MCF 10A (cell line): ENCODE measurements at regions not wholly inside any gene's neighbourhood (a gene's known extent, or its start where the extent isn't known, plus 50 kb on each side); places are given as distances from the start of the nearest gene placed in this dataset. TPM values are rescaled to one million over a fixed set of nuclear protein-coding genes. Genes with fewer than 3 reads are reported as not detected.
"Not testable (repeated sequence)": the region's sequence is repeated elsewhere in the genome, so short reads cannot be mapped to it uniquely, and the experiment has no call there.

Experiments used
- BruUV-seq: library from RNA; stranded (reverse); fragments of 400-500 nt; replicated peaks from 2 replicates; lab custom pipeline; 2021; lab: Mats Ljungman, UMichigan
- CTCF ChIA-PET: fragments of 300-600 bp; sonication (Branson Sonifier 250); formaldehyde crosslinking; extraction: SDS; loops from one replicate; lab custom pipeline; 2021; ENCODE audit warnings: antibody characterized with exemption, inconsistent platforms; lab: Yijun Ruan, JAX
- POLR2A ChIA-PET: fragments of 300-600, 350-650 bp; sonication (Branson Sonifier 250); formaldehyde crosslinking; extraction: SDS; loops from one replicate; lab custom pipeline; 2020; ENCODE audit warnings: antibody characterized with exemption, inconsistent platforms; lab: Yijun Ruan, JAX
- DNase-seq: peaks from one replicate; pipeline ENCODE4 v3.0.0-alpha.2; 2018; ENCODE audit not compliant: unreplicated experiment
- H3K27ac Mint-ChIP-seq: one replicate; pipeline ENCODE4 v1.8.0; 2022; ENCODE audit warnings: mild to moderate bottlenecking, low read depth, mixed read lengths; ENCODE audit not compliant: unreplicated experiment
- H3K27me3 Mint-ChIP-seq: one replicate; pipeline ENCODE4 v1.8.0; 2022; ENCODE audit warnings: mixed read lengths; ENCODE audit not compliant: insufficient read depth, unreplicated experiment
- H3K36me3 Mint-ChIP-seq: one replicate; pipeline ENCODE4 v1.8.0; 2022; ENCODE audit warnings: mild to moderate bottlenecking, moderate library complexity, mixed read lengths; ENCODE audit not compliant: insufficient read depth, unreplicated experiment
- H3K4me1 Mint-ChIP-seq: one replicate; pipeline ENCODE4 v1.8.0; 2022; ENCODE audit warnings: mixed read lengths; ENCODE audit not compliant: insufficient read depth, unreplicated experiment
- H3K4me3 Mint-ChIP-seq: one replicate; pipeline ENCODE4 v1.8.0; 2022; ENCODE audit warnings: mild to moderate bottlenecking, moderate library complexity, mixed read lengths; ENCODE audit not compliant: unreplicated experiment
- H3K9me3 Mint-ChIP-seq: one replicate; pipeline ENCODE4 v1.8.0; 2022; ENCODE audit warnings: mixed read lengths; ENCODE audit not compliant: unreplicated experiment
- intact Hi-C: fragments of 100-400 bp; cut with micrococcal nuclease; formaldehyde crosslinking; loops from 2 replicates; pipeline ENCODE4 v1.14.1; 2022
- microRNA-seq: library from miRNA; unstranded; fragments of <30 nt; microRNA quantifications from one replicate; pipeline ENCODE4 v1.2.0, GENCODE V29; 2022
- TF ChIP-seq, protein P1 (sequence below): fragments of 200-600 bp; IDR thresholded peaks from one replicate; pipeline ENCODE4 v1.8.0; 2022; ENCODE audit warnings: antibody characterized with exemption, mild to moderate bottlenecking; ENCODE audit not compliant: unreplicated experiment

DNA sequence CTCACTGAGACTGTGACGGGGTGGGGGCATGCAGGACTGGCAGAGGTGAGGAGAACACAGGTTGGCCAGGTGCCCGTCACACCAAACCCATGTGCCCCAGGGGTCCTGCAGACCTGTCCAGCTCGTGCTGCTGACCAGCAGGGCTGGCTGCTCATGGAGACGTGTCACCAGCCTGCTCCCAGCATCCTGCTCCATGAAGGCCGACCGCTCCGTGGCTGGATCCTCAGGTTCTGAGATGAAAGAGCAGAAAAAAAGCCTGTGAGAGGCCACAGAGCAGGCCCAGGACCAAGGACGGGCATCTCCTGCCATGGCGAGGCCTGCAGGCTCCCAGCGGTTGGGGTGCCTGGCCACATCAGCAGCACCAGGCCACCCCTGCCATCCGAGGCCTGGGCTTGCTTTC, 71.7 kb upstream of the DRD5 start:
- ChIA-PET CTCF (no interaction called here), POLR2A (no interaction called here)
- Mint-ChIP-seq H3K27ac (no peak overlapping the region), H3K36me3 (no peaks in the 10 kb centered on the region), H3K4me1 (no peaks in the 10 kb centered on the region), H3K9me3 (no peaks in the 10 kb centered on the region), H3K4me3 (no peak overlapping the region), H3K27me3 (no peaks in the 10 kb centered on the region)
- intact Hi-C loops: no loop called here
- TF ChIP-seq, protein P1, sequence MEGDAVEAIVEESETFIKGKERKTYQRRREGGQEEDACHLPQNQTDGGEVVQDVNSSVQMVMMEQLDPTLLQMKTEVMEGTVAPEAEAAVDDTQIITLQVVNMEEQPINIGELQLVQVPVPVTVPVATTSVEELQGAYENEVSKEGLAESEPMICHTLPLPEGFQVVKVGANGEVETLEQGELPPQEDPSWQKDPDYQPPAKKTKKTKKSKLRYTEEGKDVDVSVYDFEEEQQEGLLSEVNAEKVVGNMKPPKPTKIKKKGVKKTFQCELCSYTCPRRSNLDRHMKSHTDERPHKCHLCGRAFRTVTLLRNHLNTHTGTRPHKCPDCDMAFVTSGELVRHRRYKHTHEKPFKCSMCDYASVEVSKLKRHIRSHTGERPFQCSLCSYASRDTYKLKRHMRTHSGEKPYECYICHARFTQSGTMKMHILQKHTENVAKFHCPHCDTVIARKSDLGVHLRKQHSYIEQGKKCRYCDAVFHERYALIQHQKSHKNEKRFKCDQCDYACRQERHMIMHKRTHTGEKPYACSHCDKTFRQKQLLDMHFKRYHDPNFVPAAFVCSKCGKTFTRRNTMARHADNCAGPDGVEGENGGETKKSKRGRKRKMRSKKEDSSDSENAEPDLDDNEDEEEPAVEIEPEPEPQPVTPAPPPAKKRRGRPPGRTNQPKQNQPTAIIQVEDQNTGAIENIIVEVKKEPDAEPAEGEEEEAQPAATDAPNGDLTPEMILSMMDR: no peak
- BruUV-seq: no TSS peak
- DNase-seq: no peak

DNA sequence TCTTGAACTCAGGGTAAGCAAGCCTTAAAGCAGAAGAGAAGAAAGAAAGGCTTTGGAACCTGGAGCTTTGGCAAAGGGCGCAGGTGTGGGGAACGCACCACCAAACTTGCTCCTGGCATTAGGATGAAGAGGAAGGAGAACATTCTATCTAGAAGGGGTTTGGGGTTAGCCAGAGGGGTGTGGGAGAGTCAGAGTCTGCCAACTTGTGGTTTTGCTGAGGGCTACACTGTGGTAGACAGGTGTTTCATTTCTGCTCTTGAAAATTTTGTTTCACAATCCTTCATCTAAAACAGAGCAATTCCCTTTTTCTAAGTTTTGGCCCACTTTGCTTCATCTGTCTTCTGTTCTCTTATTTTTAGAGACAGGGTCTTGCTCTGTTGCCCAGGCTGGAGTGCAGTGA, 66.2 kb upstream of the DRD5 start:
- POLR2A ChIA-PET, H3K27ac Mint-ChIP-seq, CTCF ChIA-PET, H3K9me3 Mint-ChIP-seq, intact Hi-C loops, H3K36me3 Mint-ChIP-seq, H3K4me3 Mint-ChIP-seq, H3K27me3 Mint-ChIP-seq, BruUV-seq, DNase-seq, H3K4me1 Mint-ChIP-seq: not testable (repeated sequence)

DNA sequence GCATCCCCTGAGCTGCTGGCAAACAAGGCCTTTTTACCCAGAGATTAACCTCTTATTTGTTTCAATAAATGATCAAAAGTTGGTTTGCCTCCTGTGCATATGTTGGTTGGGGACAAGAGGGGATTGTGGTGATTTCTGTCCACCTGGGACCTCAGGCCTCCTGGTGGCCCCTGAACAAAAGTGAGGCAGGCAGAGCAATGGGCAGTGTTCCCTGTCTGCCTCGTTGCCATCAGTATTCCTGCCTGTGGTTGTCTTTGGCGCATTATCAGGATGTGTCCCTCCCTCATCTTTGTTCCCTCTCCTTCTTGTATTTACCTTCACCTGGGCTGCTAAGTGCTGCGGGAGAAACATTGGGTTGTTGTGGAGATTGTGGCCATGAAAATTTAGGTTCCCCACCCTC, 65.3 kb upstream of the DRD5 start:
- Mint-ChIP-seq H3K27ac (no peak overlapping the region), H3K36me3 (no peaks in the 10 kb centered on the region), H3K9me3 (no peaks in the 10 kb centered on the region), H3K4me3 (no peak overlapping the region), H3K4me1 (no peaks in the 10 kb centered on the region), H3K27me3 (peaks cover 9% of the 10 kb centered on the region)
- TF ChIP-seq, protein P1: no peak
- no TSS peak for BruUV-seq
- ChIA-PET CTCF (no interaction called here), POLR2A (no interaction called here)
- intact Hi-C loops: no loop called here
- no peak for DNase-seq

DNA sequence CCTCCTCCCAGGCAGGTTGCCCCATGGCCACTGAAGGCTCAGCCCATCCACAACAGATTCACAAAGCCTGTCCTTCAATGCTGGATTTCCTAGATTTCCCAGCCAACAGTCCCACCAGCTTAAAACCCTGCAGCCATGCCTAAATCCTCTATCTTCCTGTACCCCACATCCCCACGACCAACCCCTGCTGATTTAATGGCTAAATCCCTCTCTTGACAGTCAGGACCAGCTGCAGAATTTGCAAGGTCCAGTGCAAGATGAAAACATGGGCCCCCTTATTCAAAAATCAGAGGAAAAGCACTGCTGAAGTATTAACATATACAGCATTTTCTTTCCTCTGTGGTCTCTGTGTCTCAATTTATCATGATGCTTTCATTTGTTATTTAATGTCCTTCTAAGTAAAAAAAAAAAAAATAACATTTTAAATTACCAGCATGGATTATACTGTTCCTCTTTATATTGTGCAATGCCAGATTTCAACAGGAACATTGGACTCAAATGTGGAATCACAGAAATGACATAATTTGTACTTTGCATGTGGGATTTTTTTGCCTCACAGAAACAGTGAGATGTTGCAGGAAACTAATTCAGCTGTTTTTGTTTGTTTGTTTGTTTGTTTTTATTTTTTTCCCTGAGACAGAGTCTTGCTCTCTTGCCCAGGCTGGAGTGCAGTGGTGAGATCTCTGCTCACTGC, 63.0 kb upstream of the DRD5 start:
- H3K36me3 Mint-ChIP-seq, H3K4me3 Mint-ChIP-seq, BruUV-seq, POLR2A ChIA-PET, intact Hi-C loops, H3K27ac Mint-ChIP-seq, H3K4me1 Mint-ChIP-seq, DNase-seq, H3K9me3 Mint-ChIP-seq: not testable (repeated sequence)
- H3K27me3 Mint-ChIP-seq: peaks cover 13% of the 10 kb centered on the region
- CTCF ChIA-PET: interaction anchor here (0.6 to 1.0 kb wide), 3 partner anchors 36 to 297 kb away, joined by 3 read pairs; no protein-coding TSS in a partner anchor

DNA sequence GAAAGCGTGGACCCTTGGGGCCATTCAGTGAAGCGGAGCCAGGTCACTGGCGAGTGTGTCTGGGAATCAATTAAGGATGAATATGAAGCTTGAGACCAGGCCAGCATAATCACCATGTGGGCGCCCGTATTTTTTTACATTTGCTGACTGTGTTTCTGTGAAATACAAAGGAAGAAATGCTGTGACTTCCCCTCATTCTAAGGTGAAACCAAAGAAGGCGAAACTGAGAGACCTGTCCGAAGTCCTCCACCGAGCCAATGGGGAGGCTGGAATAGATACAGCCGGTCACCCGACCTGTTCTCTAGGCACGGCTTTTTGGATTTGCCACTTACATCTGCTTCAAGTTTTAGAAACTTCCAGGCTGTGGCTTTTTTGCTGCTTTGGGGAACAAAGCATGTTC, 59.3 kb upstream of the DRD5 start:
- H3K4me3 Mint-ChIP-seq, H3K27ac Mint-ChIP-seq, H3K9me3 Mint-ChIP-seq, H3K4me1 Mint-ChIP-seq, intact Hi-C loops, DNase-seq, H3K36me3 Mint-ChIP-seq, POLR2A ChIA-PET, BruUV-seq: not testable (repeated sequence)
- CTCF ChIA-PET: interaction anchor here (0.7 kb wide), 1 partner anchor 94 kb away, joined by 3 read pairs; no protein-coding TSS in a partner anchor
- peaks cover 28% of the 10 kb centered on the region for H3K27me3 Mint-ChIP-seq

Small RNAs in the stretch of these regions (microRNA-seq; reads per million reads assigned to microRNA genes)
- not detected for gene MIR548I2
